ENCODE measurements at regions not wholly inside any gene's neighbourhood (a gene's known extent, or its start where the extent isn't known, plus 50 kb on each side); places are given as distances from the start of the nearest gene placed in this dataset.

DNA sequence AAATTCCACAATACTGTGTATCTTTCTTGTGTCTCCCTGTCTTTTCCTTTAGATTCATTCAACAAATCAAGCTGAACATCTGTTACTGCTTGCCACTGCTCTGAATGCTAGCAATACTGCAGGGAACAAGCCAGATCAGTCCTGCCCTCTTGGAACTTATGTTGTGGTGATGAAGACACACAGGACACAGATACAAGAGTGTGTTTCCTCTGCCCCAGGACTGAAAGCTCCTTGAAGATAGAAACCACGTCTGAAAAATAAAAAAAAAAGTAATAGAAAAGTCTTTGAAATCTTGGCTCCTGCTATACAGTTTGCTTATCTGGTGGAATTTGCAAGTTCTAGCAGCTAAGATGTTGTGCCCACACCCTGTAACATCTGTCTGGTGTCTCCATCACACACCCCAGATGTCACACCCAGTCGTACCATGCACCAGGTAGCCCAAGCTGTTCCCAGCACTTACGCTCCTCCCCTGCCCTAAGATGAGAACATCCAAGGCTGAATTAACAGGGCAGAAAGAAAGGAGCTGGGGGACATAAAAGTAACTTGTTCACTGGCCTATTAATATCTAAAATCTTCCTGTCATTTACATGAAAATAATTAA lies 80.2 kb upstream of the GALNT2 start:
- no peaks in the 10 kb centered on the region for H3K27me3 ChIP-seq (ENCODE audit: control insufficient read depth in 4 of 4, insufficient read depth in 4 of 4, low read length in 3 of 4)
- no peaks in the 10 kb centered on the region for H3K9me3 ChIP-seq (ENCODE audit: control insufficient read depth in 4 of 4, low read length in 3 of 4)
- H3K4me1 ChIP-seq (ENCODE audit: control insufficient read depth in 4 of 4, insufficient read depth in 4 of 4, low read length in 3 of 4), result peaks cover 0 to 3% (median 1%) of the 10 kb centered on the region in 4 donors
- H3K9ac ChIP-seq (ENCODE audit: low read depth in 1 of 2, low read length in 2 of 2), result no peak overlapping the region
- H3K36me3 ChIP-seq (ENCODE audit: control insufficient read depth in 4 of 4, insufficient read depth in 3 of 4, low read depth in 1 of 4, low read length in 3 of 4), result no peaks in the 10 kb centered on the region
- no peak overlapping the region for H3K27ac ChIP-seq (ENCODE audit: low read depth in 1 of 2, low read length in 2 of 2)
- WGBS, result 78% methylated on average over 3 of the region's 3 CpGs
- TF ChIP-seq, protein P1, sequence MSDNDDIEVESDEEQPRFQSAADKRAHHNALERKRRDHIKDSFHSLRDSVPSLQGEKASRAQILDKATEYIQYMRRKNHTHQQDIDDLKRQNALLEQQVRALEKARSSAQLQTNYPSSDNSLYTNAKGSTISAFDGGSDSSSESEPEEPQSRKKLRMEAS (IDR thresholded peaks at IDR 0.05), result no peak
- TF ChIP-seq TAF1 (conservative IDR thresholded peaks at IDR 0.05) (no peak), FOXA1 (IDR thresholded peaks at IDR 0.05) (no peak), GABPA (IDR thresholded peaks at IDR 0.05 in 1 of 2, conservative IDR thresholded peaks at IDR 0.05 in 1 of 2) (no peak), HNF4A (conservative IDR thresholded peaks at IDR 0.05) (no peak), NR2F2 (IDR thresholded peaks at IDR 0.05) (no peak)
- TF ChIP-seq, protein P2, sequence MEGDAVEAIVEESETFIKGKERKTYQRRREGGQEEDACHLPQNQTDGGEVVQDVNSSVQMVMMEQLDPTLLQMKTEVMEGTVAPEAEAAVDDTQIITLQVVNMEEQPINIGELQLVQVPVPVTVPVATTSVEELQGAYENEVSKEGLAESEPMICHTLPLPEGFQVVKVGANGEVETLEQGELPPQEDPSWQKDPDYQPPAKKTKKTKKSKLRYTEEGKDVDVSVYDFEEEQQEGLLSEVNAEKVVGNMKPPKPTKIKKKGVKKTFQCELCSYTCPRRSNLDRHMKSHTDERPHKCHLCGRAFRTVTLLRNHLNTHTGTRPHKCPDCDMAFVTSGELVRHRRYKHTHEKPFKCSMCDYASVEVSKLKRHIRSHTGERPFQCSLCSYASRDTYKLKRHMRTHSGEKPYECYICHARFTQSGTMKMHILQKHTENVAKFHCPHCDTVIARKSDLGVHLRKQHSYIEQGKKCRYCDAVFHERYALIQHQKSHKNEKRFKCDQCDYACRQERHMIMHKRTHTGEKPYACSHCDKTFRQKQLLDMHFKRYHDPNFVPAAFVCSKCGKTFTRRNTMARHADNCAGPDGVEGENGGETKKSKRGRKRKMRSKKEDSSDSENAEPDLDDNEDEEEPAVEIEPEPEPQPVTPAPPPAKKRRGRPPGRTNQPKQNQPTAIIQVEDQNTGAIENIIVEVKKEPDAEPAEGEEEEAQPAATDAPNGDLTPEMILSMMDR (IDR thresholded peaks at IDR 0.05; ENCODE audit: low read depth, low read length, missing input control), result no peak
- TF ChIP-seq, protein P3, sequence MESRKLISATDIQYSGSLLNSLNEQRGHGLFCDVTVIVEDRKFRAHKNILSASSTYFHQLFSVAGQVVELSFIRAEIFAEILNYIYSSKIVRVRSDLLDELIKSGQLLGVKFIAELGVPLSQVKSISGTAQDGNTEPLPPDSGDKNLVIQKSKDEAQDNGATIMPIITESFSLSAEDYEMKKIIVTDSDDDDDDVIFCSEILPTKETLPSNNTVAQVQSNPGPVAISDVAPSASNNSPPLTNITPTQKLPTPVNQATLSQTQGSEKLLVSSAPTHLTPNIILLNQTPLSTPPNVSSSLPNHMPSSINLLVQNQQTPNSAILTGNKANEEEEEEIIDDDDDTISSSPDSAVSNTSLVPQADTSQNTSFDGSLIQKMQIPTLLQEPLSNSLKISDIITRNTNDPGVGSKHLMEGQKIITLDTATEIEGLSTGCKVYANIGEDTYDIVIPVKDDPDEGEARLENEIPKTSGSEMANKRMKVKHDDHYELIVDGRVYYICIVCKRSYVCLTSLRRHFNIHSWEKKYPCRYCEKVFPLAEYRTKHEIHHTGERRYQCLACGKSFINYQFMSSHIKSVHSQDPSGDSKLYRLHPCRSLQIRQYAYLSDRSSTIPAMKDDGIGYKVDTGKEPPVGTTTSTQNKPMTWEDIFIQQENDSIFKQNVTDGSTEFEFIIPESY (IDR thresholded peaks at IDR 0.05), result no peak
- H3K4me3 ChIP-seq (ENCODE audit: low read depth in 1 of 3, low read length in 3 of 3), result no peak overlapping the region
- no peak for DNase-seq (ENCODE audit: low spot score)

DNA sequence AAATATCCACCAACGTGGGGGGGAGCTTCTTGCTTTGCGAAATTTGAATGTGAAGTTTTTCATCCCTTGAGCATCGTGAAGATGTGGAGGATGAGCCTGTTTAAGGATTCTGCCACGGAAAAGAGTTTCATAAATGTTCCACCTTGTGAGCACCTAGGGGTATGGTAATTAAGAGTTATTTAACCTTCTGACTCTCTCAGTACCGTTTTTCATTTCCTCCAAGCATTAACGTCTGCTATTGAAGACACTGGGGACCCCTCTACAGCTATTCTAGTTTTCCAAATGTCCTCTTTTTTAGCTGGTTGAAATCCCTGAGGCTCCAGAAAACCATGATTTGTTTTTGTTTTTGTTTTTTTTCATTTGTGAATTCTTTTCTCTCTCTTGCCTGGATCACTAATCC lies 79.1 kb upstream of the GALNT2 start:
- Histone ChIP-seq H3K9ac (ENCODE audit: low read depth in 1 of 2, low read length in 2 of 2) (no peak overlapping the region), H3K9me3 (ENCODE audit: control insufficient read depth in 4 of 4, low read length in 3 of 4) (no peaks in the 10 kb centered on the region), H3K27ac (ENCODE audit: low read depth in 1 of 2, low read length in 2 of 2) (no peak overlapping the region), H3K4me1 (ENCODE audit: control insufficient read depth in 4 of 4, insufficient read depth in 4 of 4, low read length in 3 of 4) (peaks cover 0 to 3% (median 1%) of the 10 kb centered on the region in 4 donors), H3K36me3 (ENCODE audit: control insufficient read depth in 4 of 4, insufficient read depth in 3 of 4, low read depth in 1 of 4, low read length in 3 of 4) (no peaks in the 10 kb centered on the region), H3K27me3 (ENCODE audit: control insufficient read depth in 4 of 4, insufficient read depth in 4 of 4, low read length in 3 of 4) (no peaks in the 10 kb centered on the region), H3K4me3 (ENCODE audit: low read depth in 1 of 3, low read length in 3 of 3) (no peak overlapping the region)
- 80% methylated on average over 6 of the region's 6 CpGs for WGBS
- DNase-seq (ENCODE audit: low spot score), result no peak
- TF ChIP-seq RXRA (IDR thresholded peaks at IDR 0.05) (no peak), YY1 (IDR thresholded peaks at IDR 0.05) (no peak), RAD21 (IDR thresholded peaks at IDR 0.05) (no peak), JUND (IDR thresholded peaks at IDR 0.05) (no peak), TAF1 (conservative IDR thresholded peaks at IDR 0.05) (no peak), GABPA (IDR thresholded peaks at IDR 0.05 in 1 of 2, conservative IDR thresholded peaks at IDR 0.05 in 1 of 2) (no peak), FOXA1 (IDR thresholded peaks at IDR 0.05) (no peak), HNF4G (IDR thresholded peaks at IDR 0.05) (no peak), EGR1 (IDR thresholded peaks at IDR 0.05; ENCODE audit: low read depth in 2 of 2) (no peak), FOXA2 (IDR thresholded peaks at IDR 0.05) (no peak), NR2F2 (IDR thresholded peaks at IDR 0.05) (no peak)
- TF ChIP-seq, protein P1 (IDR thresholded peaks at IDR 0.05), result no peak
- TF ChIP-seq, protein P2 (IDR thresholded peaks at IDR 0.05; ENCODE audit: low read depth, low read length, missing input control), result no peak

Measured in liver (tissue), 8 donors.